D721Med (cell line): ENCODE measurements at regions not wholly inside any gene's neighbourhood (a gene's known extent, or its start where the extent isn't known, plus 50 kb on each side); places are given as distances from the start of the nearest gene placed in this dataset.

Source experiments
- DNase-seq: peaks from one replicate; pipeline ENCODE4 v3.0.0; 2011; ENCODE audit warnings: low spot score; ENCODE audit not compliant: insufficient read length
- FAIRE-seq: peaks from 2 replicates; lab custom pipeline; 2011; peaks lifted over from hg19 to GRCh38; lab: Jason Lieb, UNC
- TF ChIP-seq, protein P1 (sequence below): IDR thresholded peaks from 2 replicates; pipeline ENCODE4 v1.5.1; 2012; ENCODE audit warnings: mild to moderate bottlenecking, control low read depth; ENCODE audit not compliant: insufficient read depth; ENCODE audit errors: missing control alignments

DNA sequence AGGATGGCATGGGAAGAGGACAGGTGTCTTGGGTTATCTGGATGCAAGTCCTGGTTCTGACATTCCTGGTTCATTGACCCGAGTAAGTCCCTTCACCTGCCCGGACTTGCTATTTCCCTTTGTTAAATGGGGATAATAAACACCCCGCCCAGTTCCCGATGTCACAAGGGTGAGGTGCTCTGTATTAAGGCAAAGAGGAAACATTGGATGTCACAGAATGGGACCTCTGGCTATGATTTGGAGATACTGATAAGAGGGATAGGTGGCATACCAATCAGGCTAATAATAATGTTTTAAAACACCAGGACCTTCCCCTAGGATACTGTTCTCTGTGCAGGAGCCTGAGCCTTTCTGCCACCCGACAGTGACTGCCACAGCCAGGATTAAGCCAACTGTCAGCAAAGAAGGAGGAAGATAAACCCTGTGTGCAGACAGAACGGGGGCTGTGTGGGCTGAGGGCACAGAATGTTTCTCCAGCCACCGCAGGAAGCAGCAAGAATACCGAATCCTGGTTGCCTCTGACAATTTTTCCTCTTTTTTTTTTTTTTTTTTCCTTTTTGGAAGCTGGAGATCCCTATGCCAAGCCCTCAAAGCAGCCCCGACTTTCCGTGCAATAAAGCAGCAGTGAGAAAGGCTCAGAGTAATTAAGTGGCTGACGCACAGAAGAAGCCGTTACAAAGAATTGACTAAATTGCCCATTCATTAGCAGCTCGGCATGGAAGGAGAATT, 336.6 kb downstream of the SMAD2 start:
- TF ChIP-seq, protein P1, sequence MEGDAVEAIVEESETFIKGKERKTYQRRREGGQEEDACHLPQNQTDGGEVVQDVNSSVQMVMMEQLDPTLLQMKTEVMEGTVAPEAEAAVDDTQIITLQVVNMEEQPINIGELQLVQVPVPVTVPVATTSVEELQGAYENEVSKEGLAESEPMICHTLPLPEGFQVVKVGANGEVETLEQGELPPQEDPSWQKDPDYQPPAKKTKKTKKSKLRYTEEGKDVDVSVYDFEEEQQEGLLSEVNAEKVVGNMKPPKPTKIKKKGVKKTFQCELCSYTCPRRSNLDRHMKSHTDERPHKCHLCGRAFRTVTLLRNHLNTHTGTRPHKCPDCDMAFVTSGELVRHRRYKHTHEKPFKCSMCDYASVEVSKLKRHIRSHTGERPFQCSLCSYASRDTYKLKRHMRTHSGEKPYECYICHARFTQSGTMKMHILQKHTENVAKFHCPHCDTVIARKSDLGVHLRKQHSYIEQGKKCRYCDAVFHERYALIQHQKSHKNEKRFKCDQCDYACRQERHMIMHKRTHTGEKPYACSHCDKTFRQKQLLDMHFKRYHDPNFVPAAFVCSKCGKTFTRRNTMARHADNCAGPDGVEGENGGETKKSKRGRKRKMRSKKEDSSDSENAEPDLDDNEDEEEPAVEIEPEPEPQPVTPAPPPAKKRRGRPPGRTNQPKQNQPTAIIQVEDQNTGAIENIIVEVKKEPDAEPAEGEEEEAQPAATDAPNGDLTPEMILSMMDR: no peak
- no peak for FAIRE-seq
- DNase-seq: peak; percentile 52

DNA sequence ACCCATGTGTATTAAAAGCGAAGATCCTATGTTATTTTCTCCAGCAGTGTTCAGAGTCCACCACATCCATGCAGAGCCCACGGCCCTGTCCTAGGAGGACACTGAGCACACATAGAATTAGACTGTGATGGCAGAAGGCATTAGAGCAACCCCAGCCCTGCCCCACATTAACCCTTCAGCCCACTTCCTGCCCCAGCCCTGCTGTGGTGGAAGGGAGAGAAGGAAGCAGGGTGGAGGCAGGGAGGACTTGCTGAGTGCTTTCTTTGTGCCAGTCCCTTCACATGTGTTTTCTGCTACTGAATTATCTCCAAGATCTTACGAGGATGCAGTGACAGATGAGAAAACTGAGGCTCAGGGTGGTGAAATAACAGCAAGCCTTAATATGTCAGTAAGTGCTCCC, 339.0 kb downstream of the SMAD2 start:
- no peak for DNase-seq
- no peak for FAIRE-seq
- TF ChIP-seq, protein P1: no peak

DNA sequence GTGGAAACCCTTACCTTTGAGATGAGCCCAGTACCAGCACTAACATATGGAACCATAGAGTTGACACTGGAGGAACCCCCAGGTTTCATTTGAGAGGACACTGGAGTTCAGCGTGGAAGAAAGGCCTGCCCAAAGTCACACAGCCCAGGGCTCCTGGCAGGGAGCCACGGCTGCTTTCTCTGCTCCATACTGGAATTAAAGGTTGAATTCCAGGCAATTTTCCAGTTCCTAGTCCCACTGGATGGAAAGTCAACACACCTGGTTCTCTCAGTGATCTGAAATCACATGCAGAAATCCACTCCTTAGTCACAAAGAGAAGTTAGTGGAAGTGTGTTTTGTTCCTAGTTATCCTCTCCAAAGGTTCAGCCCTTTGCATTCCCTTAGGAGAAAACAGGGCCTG, 336.1 kb upstream of the SKOR2 start:
- DNase-seq (no peak), FAIRE-seq (no peak)
- TF ChIP-seq, protein P1: no peak

DNA sequence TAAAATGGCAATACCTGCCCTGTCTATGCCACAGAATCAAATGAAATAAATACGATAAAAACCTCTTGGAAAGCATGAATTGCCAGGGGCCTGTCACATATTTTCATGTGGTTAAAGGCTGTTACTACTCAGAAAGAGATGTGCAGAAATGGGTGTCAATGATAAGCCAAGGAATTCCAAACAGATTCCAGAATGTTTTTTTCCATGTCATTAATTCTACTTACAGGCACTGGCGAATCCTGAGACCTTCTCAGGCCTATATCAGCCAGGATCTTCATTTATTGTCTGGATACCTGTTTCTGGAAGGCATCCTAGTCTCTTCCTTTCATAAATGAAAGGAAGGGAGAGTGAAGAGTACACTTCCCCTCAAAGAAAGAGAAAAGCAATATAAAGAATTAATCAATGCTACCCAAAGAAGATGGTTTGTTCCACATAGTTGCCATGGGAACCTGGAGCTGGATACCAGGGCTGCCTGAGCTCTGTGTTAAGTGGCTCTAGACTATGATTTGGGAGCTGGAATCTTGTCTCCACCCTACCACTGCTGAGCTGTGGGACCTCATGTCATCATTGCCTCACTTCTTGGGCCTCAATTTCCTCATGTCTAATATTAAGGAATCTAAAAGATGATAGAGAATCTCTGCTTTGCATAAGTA, 335.1 kb upstream of the SKOR2 start:
- FAIRE-seq: no peak
- TF ChIP-seq, protein P1: no peak

DNA sequence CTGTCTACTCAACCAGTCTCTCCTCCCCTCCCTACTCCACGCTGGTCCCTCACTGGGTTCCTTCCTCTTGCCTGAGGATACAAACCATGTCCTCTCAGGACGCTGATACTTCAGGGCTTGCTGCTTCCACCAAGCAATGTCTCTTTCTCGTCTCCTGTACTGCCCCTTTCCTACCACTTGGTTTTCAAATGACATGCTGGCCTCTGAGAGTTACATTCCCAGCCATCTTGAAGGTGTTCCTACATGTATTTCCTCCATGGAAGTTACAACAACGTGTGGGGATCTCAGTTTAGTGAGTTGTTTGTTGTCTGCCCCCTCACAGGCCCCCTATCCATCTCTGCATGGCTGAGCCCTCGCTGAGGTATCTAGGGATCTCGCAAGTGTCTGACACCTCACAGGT, 334.5 kb upstream of the SKOR2 start:
- no peak for FAIRE-seq
- no peak for DNase-seq
- TF ChIP-seq, protein P1: no peak

More for the DNA sequence above, 335.1 kb upstream of the SKOR2 start:
- no peak for DNase-seq

DNA sequence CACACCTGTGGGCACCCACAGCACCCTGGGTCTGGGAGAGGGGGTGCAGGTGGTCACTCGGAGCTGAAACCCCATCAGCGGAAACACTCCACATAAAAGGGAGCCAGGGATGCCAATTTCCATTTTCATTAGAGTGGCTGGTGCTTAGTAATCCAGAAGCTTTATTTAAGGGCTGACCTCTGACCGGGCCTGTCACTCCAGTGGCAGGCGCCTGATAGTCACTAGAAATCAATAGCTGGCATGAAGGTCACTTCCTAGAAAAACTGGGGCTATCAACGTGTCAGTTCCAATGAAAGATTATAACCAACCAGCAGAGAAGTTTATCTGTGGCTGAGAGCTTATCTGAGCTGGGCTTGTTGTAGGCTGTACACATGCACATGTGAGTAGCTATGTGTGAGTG, 333.7 kb upstream of the SKOR2 start:
- no peak for FAIRE-seq

More for the DNA sequence above, 333.7 kb upstream of the SKOR2 start:
- TF ChIP-seq, protein P1: no peak
- DNase-seq: no peak
